Brain pericyte (primary cell): ENCODE measurements at regions not wholly inside any gene's neighbourhood (a gene's known extent, or its start where the extent isn't known, plus 50 kb on each side); places are given as distances from the start of the nearest gene placed in this dataset.

Experiments used
- DNase-seq: peaks from one replicate; pipeline ENCODE4 v3.0.0-alpha.2; 2012; ENCODE audit warnings: low read depth, low spot score

DNA sequence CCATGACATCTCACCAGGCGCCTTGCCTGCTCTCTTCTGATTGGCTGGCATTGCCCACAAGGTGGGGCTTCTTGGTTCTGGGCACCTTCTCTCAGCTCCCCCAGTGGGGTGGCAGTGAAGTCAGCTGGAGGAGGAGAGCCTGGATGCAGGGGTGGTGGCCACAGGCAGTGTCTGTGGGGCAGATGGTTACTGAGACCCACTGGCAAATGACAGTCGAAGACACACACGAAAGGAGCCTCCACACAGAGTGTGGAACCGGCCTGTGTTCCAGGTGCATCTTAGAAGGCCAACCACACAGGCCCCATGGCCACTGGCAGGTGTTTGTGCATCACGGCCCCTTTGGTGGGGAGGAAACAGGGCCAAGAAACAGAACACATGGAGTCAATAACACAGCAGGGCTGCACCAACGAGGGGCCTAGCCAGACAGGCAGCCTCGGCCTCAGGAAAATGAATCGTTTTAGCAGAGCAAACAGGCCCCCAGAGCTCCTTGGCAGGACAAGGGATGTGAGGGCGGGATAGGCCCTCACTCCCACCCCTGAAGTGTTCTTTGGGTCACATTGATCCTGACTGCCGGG lies 683.4 kb downstream of the TBC1D22A start:
- DNase-seq: no peak

DNA sequence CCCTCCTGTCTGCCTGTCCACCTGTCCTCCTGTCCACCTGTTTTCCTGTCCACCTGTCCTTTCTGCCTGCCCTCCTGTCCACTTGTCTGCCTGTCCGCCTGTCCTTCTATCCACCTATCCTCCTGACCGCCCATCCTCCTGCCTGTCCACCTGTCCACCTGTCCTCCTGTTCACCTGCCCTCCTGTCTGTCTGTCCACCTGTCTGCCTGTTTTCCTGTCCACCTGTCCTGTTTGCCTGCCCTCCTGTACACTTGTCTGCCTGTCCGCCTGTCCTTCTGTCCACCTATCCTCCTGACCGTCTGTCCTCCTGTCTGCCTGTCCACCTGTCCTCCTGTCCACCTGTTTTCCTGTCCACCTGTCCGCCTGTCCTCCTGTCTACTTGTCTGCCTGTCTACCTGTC lies 682.8 kb downstream of the TBC1D22A start:
- no peak for DNase-seq

DNA sequence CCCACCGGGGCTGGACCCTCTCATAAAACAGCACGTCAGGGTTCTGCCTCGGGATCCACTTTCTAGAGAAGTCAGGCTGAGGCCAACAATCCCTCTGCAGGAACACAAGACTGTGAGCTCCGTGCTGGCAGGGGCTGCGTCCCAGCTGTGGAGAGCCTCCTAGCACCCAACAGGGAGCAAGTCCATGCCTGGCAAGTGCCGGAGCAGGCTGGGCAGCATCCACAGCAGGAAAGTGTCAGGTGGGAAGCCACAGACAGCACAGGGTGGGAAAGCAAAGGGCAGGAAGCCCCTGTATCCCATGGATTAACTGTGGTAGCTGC lies 682.3 kb downstream of the TBC1D22A start:
- DNase-seq: no peak

- no peak for DNase-seq
Observed at GRCh38 chr22:47443836-47444745, 681.6 kb downstream of the TBC1D22A start.

DNA sequence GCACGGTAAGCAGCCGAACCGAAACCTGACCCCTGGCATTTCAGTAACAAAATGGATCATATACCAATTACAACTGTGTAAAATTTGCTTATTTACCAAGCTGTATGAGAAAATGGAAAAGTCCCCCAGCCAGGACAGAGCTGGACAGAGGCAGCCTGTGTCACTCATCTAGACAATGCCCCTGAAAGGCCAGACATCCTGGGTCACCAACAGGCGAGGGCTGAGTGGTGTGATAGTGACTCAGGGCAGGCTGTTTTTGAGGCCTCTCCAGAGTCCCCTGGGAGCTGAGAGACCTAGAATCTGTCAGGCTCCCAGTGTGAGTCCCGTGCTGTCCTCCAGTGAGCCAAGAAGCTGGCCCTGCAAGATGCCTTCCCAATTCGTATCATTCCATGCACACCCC lies 680.4 kb downstream of the TBC1D22A start:
- no peak for DNase-seq

DNA sequence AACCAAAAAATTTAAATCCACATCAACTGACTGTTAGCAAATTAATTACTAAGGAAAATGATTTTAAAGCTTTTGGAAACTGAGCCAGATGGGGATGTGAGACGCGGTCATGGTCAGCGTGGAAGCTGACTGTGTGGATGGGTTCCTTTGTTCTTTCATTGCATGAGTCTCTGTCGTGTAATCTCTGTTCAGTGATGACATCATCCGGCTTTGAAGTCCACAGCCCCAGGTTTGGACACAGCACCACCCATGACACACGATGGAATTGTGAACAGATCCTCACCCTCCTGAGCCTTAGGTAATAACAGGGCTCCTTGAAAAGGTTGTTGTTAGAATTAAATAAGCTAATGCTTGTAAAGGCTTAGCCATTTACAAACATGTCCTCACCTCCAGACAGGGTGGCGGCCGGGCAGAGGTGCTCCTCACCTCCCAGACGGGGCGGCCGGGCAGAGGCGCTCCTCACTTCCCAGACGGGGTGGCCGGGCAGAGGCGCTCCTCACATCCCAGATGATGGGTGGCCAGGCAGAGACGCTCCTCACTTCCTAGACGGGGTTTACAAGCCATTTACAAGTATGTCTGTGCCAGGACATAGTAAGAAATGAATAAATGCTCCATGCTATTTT lies 677.3 kb downstream of the TBC1D22A start:
- DNase-seq: no peak

DNA sequence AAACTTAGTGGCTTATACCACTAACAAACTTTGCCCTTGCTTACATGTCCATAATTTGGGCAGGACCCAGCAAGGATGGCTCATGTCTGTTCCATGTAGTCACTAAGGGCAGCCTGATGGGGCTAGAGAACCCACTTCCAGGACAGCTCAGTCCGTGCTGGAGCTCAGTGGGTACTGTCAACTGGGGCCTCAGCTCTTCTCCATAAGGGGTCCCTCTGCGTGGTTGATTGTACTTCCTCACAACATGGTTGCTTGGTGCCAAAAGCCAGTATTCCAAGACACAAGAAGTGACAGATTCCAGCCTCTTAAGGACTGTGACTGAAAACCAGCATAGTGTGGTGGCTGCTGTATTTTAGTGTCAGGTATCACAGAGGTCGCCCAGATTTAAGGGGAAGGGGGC lies 675.2 kb downstream of the TBC1D22A start:
- DNase-seq: no peak

DNA sequence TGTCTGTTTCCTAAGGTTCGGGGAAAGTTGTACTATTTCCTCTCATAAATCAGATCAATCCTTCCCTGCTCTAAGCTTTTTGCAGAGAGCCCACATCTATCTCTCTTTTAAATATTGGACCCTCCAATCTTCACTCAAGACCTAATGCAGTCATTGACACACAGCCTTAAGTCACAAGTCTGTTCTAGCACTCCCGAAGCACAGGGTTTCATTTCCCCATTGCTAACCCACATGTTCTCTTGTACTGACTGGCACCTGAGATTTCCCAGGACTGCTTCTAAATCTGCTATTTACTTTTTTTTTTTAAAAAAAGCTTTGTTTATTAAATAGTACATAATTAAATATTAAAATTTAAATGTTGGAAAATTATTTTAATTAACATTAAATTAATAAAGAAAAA lies 674.7 kb downstream of the TBC1D22A start:
- DNase-seq: no peak

DNA sequence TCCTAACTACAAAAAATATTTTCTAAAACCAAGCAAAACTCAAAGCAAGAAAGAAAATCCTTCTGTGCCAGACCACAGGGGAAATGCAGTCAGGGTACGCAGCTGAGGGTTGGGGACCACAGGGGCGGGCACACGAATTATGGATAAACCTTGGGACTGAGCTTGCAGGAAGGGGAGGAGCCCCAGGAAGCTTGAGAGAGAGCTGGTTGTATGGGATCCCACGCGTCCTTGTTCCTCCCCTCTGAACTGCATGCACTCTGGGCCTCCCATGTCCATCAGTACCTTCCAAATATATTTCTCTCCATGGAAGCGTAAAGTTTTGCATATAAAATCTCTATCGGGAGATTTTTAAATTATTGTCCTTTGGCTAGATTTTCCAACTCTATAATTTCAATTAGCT lies 673.4 kb downstream of the TBC1D22A start:
- DNase-seq: no peak

DNA sequence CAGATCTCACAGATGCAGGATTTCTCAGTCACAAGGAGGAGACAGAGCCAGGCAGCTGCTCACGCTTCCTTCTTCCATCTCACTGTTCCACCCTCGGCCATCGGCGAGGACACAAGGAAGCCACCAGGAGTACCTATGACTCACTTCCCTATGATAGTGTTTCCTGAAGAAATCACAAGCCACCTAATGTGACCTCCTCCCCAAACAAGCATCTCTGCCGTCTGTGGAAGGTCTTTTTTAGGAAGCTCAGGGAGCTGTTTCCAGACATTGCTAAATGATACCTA lies 672.7 kb downstream of the TBC1D22A start:
- no peak for DNase-seq

DNA sequence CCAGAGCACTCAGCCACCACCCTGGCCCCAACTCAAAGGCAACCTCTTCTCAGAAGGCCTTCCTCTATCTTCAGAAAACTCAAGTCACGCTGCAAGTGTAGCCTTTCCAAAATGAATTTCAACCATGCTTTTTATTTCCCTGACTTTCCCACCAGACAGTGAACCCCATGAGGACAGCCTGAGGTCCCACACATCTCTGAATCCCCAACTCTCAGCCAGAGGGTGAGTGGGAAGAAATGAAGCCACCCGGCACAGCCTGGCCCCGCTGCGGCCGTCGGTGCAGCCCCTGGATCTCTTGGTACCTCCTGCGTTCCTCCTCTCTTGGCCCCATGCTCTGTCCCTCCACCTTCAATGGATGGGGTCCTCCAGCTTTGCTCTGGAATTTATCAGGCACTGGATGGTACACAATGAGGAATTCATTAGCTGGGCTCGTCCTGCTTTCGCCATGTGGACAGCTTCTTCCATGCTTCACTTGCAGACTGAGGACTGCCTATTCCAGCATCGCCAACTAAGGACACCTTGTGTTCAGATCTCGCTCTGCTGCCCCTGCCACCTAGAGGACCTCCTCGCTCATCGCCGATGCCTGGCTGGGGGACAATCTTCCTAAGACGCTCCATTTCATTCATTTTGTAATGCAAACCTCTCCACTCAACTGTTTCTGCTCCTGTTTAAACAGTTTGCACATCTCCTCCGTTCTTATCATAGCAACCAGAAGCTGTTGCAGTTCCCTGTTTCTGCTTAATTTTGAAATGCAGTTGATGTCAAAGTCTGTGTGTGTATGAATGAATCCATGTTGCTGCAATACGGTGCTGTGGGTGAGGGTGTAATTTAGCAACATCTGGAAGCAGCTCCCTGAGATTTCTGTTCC lies 672.1 kb downstream of the TBC1D22A start:
- no peak for DNase-seq

DNA sequence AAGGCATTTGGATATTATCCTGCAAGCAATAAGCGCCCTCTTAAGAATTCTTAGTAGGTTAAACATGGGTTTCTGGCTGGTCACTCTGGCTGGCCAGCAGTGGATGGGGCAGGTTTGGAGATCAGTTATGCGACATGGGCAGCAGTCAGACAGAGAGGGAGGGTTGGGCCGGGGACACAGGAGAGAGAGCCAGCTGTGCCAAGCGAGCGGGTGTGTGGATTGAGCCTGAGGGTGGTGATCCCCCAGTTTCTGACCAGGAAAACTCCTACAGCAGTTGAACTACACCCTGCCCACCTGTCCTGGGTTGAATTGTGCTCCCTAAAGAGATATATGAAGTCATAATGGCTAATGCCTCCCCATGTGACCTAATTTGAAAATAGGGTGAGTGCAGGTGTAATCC lies 671.2 kb downstream of the TBC1D22A start:
- DNase-seq: no peak

DNA sequence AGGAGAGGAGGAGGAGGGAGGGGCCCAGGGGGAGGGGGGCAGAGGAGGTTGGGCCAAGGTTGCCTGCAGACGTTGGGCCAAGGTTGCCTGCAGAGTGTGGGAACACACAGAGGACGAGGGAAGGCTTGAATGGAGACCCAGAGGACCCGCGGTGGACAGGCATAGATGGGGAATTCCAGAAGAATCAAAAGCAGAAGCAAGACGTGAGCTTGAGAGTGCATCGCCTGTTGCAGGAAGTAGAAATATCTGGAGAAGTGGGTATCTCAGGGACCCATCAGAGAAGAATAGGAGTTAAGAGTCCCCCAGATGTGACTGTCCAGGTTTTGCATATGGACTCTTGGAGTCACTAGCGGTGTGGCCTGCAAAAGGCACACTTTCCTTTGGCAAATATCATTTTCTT lies 670.2 kb downstream of the TBC1D22A start:
- DNase-seq: no peak

DNA sequence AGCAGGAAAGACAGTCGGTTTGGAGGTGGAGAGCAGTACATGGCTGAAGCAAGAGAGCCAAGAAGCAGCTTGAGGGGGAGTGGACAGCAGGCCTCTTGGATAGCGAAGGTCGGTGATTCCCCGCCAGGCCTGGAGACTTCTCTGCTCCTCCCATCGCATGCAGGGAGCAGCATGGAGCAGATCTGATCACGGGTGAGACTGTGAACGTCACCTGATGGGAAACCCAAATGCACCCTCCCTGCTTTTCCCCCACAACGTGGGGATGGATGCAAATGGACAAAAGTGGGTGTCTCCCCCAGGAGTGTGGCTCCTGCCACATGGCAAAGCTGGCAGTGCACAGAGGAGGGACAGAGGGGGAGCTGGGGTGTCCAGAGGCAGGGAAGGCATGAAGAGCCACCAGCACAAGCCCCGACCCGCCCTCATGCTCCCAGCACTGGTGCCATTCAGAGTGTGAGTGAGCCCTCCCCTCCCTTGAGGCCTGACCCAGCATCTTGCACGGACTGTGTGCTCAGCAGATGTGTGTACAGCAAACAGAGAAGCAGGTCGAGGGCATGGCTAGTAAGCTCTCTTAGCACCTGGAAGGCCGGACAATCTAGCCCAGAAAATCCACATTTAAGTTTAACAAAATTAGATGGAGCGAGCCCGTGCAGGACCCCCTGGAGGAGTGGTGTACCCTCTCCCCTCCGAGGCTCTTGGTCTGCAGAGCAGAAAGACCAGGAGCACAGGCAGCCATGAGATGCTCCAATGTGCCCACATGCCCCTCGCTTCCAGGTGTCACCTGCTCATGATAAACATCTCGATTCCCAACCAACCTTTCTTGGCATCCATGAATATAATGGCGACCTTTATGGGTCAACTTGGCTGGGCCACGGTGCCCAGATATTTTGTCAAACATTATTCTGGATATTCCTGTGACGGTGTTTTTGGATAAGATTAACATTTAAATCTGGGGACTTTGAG lies 661.7 kb downstream of the TBC1D22A start:
- DNase-seq: no peak

DNA sequence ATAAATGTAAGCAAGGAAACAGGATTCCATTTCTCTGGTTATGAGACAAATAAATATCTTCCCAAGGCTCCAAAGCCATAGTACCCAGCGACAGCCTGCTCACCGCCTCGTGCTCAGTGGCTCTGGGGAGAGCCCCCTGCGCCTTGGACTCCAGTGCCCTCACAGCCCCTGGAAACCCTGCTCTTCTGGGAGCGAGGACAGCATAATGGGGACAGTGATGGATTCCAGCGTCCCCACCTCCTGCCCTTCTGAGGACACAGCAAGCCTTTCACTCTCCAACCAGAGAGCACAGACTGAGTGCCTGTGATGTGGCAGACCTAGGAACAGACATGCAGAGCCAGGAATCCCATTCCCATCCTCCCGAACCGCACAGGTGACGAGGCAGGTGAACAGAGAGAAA lies 660.8 kb downstream of the TBC1D22A start:
- no peak for DNase-seq

DNA sequence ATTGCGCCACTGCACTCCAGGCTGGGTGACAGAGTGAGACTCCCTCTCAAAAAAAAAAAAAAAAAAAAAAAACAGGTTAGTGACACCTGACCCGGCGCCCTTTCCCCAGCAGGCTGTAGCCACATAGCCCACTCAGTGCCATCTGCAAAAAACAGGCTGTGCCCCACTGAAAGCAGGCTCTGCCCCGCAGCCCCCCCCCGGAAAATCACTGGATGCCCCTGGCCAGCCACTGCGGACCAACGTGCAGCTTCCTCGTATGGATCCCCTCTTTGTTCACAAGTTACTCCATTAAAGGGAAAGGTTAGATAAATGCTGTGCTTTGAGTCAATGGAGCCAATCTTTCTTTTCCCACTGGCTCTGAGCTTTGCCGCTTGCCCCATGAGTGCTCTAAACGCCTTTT lies 660.3 kb downstream of the TBC1D22A start:
- no peak for DNase-seq

- no peak for DNase-seq
Observed at GRCh38 chr22:47421846-47422245, 659.4 kb downstream of the TBC1D22A start.

- no peak for DNase-seq
Observed at GRCh38 chr22:47420211-47420610, 657.8 kb downstream of the TBC1D22A start.

- DNase-seq: no peak
Observed at GRCh38 chr22:47419239-47419638, 656.8 kb downstream of the TBC1D22A start.

GRCh38 chr22:47417699-47418098 lies 655.2 kb downstream of the TBC1D22A start:
- no peak for DNase-seq

DNA sequence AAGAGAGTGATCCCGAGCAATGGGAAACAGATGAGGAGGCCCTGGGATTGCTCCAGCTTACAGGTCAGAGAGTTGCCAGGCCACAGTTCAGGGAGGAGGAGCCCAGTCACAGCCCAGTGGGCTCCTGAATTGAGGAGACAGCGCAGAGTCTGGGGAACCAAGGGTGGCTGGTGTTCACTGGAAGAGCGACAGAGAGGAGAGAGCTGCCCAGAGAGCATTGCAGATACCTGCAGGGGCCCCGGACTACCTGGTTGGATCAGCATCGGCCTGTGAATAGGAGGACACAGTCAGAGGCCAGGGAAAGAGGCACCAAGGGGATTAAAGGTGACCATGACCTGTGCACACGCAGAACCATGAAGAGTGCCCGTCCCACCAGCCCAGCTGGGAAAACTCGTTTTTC lies 648.6 kb downstream of the TBC1D22A start:
- DNase-seq: no peak
